Activated CD8-positive, alpha-beta memory T cell treated with anti-CD3 and anti-CD28 coated beads, Interleukin-2, amount 50 U/mL, for 1 hour (primary cell): ENCODE measurements at regions not wholly inside any gene's neighbourhood (a gene's known extent, or its start where the extent isn't known, plus 50 kb on each side); places are given as distances from the start of the nearest gene placed in this dataset.

Experiments
- DNase-seq: peaks from one replicate; pipeline ENCODE4 v3.0.0-alpha.2; 2020; ENCODE audit errors: extremely low read depth

GRCh38 chr1:222105861-222106260 lies 364.0 kb upstream of the DUSP10 start:
- no peak for DNase-seq

- DNase-seq: no peak
Observed at GRCh38 chr1:222105393-222105737, 363.5 kb upstream of the DUSP10 start.

- DNase-seq: no peak
Observed at GRCh38 chr1:222104694-222105392, 363.0 kb upstream of the DUSP10 start.

- DNase-seq: no peak
Observed at GRCh38 chr1:222104097-222104496, 362.2 kb upstream of the DUSP10 start.

- DNase-seq: no peak
Observed at GRCh38 chr1:222099746-222100145, 357.9 kb upstream of the DUSP10 start.

- no peak for DNase-seq
Observed at GRCh38 chr1:222098404-222098803, 356.5 kb upstream of the DUSP10 start.

- no peak for DNase-seq
Observed at GRCh38 chr1:222097588-222097987, 355.7 kb upstream of the DUSP10 start.

GRCh38 chr1:222096883-222097282 lies 355.0 kb upstream of the DUSP10 start:
- no peak for DNase-seq

- no peak for DNase-seq
Observed at GRCh38 chr1:222096476-222096772, 354.5 kb upstream of the DUSP10 start.

- DNase-seq: peak; percentile 12
Observed at GRCh38 chr1:222095606-222096475, 354.0 kb upstream of the DUSP10 start.

- DNase-seq: no peak
Observed at GRCh38 chr1:222093518-222093917, 351.6 kb upstream of the DUSP10 start.

GRCh38 chr1:222090103-222090502 lies 348.2 kb upstream of the DUSP10 start:
- DNase-seq: no peak

- no peak for DNase-seq
Observed at GRCh38 chr1:222087221-222087920, 345.5 kb upstream of the DUSP10 start.

GRCh38 chr1:222084996-222085395 lies 343.1 kb upstream of the DUSP10 start:
- DNase-seq: no peak

GRCh38 chr1:222084048-222084447 lies 342.2 kb upstream of the DUSP10 start:
- no peak for DNase-seq

- no peak for DNase-seq
Observed at GRCh38 chr1:222081859-222082258, 340.0 kb upstream of the DUSP10 start.

GRCh38 chr1:222079566-222079965 lies 337.7 kb upstream of the DUSP10 start:
- DNase-seq: no peak

GRCh38 chr1:222077206-222077605 lies 335.3 kb upstream of the DUSP10 start:
- no peak for DNase-seq

- no peak for DNase-seq
Observed at GRCh38 chr1:222074317-222074716, 332.4 kb upstream of the DUSP10 start.

GRCh38 chr1:222073307-222073995 lies 331.6 kb upstream of the DUSP10 start:
- DNase-seq: no peak

GRCh38 chr1:222071387-222071786 lies 329.5 kb upstream of the DUSP10 start:
- DNase-seq: no peak

- no peak for DNase-seq
Observed at GRCh38 chr1:222068937-222069336, 327.0 kb upstream of the DUSP10 start.
